Bronchial epithelial cell (primary cell): ENCODE measurements at regions not wholly inside any gene's neighbourhood (a gene's known extent, or its start where the extent isn't known, plus 50 kb on each side); places are given as distances from the start of the nearest gene placed in this dataset.

Experiments used
- DNase-seq: peaks from one replicate; pipeline ENCODE4 v3.0.0-alpha.2; 2010; ENCODE audit warnings: low read depth
- FAIRE-seq: peaks from 2 replicates; lab custom pipeline; 2011; peaks lifted over from hg19 to GRCh38; lab: Jason Lieb, UNC
- H3K27me3 ChIP-seq: 2 replicates; pipeline ENCODE4 v1.5.1; 2011; ENCODE audit warnings: low read length; ENCODE audit not compliant: control insufficient read depth, insufficient read depth
- H3K36me3 ChIP-seq: 2 replicates; pipeline ENCODE4 v1.5.1; 2011; ENCODE audit warnings: low read length; ENCODE audit not compliant: control insufficient read depth, insufficient read depth
- H3K4me3 ChIP-seq: 2 replicates; pipeline ENCODE4 v1.5.1; 2011; ENCODE audit warnings: mild to moderate bottlenecking, low read depth, low read length, control low read depth
- TF ChIP-seq, protein P1 (sequence below): IDR thresholded peaks from 2 replicates; pipeline ENCODE4 v1.5.1; 2011; ENCODE audit warnings: mild to moderate bottlenecking, moderate library complexity, low read length, control low read depth, inconsistent platforms; ENCODE audit not compliant: insufficient read depth, severe bottlenecking

DNA sequence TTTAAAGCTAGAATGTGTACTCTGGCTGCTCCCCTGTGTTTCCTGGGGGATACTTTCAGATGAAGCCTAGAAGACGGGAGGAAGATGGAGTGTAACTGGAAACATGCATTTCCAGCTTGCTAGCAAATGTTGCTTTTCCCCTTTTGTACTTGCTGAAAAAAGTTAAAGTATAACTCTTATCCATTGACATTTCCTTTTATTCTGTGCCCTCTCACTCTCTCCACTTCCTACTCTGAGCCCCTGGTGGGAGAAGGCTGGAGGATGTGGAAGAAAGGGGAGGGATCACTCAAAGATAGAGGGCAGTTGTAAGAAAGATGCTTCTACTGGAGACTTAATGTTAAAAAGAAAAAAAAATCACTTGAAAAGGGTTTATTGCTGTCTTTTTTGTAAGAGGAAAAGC is 396.5 kb downstream of the DTHD1 start:
- no peaks in the 10 kb centered on the region for H3K36me3 ChIP-seq
- no peak overlapping the region for H3K4me3 ChIP-seq
- DNase-seq (no peak), FAIRE-seq (no peak)
- no peaks in the 10 kb centered on the region for H3K27me3 ChIP-seq
- TF ChIP-seq, protein P1, sequence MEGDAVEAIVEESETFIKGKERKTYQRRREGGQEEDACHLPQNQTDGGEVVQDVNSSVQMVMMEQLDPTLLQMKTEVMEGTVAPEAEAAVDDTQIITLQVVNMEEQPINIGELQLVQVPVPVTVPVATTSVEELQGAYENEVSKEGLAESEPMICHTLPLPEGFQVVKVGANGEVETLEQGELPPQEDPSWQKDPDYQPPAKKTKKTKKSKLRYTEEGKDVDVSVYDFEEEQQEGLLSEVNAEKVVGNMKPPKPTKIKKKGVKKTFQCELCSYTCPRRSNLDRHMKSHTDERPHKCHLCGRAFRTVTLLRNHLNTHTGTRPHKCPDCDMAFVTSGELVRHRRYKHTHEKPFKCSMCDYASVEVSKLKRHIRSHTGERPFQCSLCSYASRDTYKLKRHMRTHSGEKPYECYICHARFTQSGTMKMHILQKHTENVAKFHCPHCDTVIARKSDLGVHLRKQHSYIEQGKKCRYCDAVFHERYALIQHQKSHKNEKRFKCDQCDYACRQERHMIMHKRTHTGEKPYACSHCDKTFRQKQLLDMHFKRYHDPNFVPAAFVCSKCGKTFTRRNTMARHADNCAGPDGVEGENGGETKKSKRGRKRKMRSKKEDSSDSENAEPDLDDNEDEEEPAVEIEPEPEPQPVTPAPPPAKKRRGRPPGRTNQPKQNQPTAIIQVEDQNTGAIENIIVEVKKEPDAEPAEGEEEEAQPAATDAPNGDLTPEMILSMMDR = no peak

GRCh38 chr4:36687681-36688080 is 406.3 kb downstream of the DTHD1 start:
- no peaks in the 10 kb centered on the region for H3K27me3 ChIP-seq
- no peak overlapping the region for H3K4me3 ChIP-seq
- FAIRE-seq = no peak
- TF ChIP-seq, protein P1 = no peak
- DNase-seq = no peak
- no peaks in the 10 kb centered on the region for H3K36me3 ChIP-seq

GRCh38 chr4:36692586-36692985 is 411.2 kb downstream of the DTHD1 start:
- DNase-seq = no peak
- Histone ChIP-seq H3K27me3 (no peaks in the 10 kb centered on the region), H3K4me3 (no peak overlapping the region), H3K36me3 (no peaks in the 10 kb centered on the region)
- FAIRE-seq = no peak
- TF ChIP-seq, protein P1 = no peak

GRCh38 chr4:36702245-36702644 is 420.8 kb downstream of the DTHD1 start:
- no peak for FAIRE-seq
- no peaks in the 10 kb centered on the region for H3K36me3 ChIP-seq
- H3K27me3 ChIP-seq = no peaks in the 10 kb centered on the region
- no peak overlapping the region for H3K4me3 ChIP-seq
- DNase-seq = no peak
- TF ChIP-seq, protein P1 = no peak

- no peak overlapping the region for H3K4me3 ChIP-seq
- H3K27me3 ChIP-seq = no peaks in the 10 kb centered on the region
- H3K36me3 ChIP-seq = no peaks in the 10 kb centered on the region
- DNase-seq (no peak), FAIRE-seq (no peak)
- TF ChIP-seq, protein P1 = no peak
Observed at GRCh38 chr4:36704289-36704688, 422.9 kb downstream of the DTHD1 start.

GRCh38 chr4:36709991-36710390 is 428.6 kb downstream of the DTHD1 start:
- FAIRE-seq = no peak

More at GRCh38 chr4:36709991-36710390, 428.6 kb downstream of the DTHD1 start:
- DNase-seq = no peak
- TF ChIP-seq, protein P1 = no peak
- no peaks in the 10 kb centered on the region for H3K27me3 ChIP-seq
- H3K36me3 ChIP-seq = no peaks in the 10 kb centered on the region
- H3K4me3 ChIP-seq = no peak overlapping the region
